Large intestine (tissue), 3 donors: ENCODE measurements at regions not wholly inside any gene's neighbourhood (a gene's known extent, or its start where the extent isn't known, plus 50 kb on each side); places are given as distances from the start of the nearest gene placed in this dataset.
"Not testable (repeated sequence)": the region's sequence is repeated elsewhere in the genome, so short reads cannot be mapped to it uniquely, and the experiment has no call there.

Experiments
- DNase-seq, 2 donors: peaks; one replicate each; pipeline versions ENCODE4 v3.0.0 to v3.0.0-alpha.2; 2013
- H3K27ac ChIP-seq: one replicate; pipeline ENCODE4 v1.5.1; 2013; ENCODE audit warnings: low read length
- H3K27me3 ChIP-seq: 2 replicates; pipeline ENCODE4 v1.6.1; 2013; ENCODE audit warnings: low read length; ENCODE audit not compliant: control insufficient read depth, insufficient read depth
- H3K36me3 ChIP-seq: 2 replicates; pipeline ENCODE4 v1.6.1; 2013; ENCODE audit warnings: low read length; ENCODE audit not compliant: control insufficient read depth, insufficient read depth
- H3K4me1 ChIP-seq: one replicate; pipeline ENCODE4 v1.6.1; 2013; ENCODE audit warnings: low read length; ENCODE audit not compliant: control insufficient read depth, insufficient read depth
- H3K4me3 ChIP-seq: one replicate; pipeline ENCODE4 v1.5.1; 2013; ENCODE audit warnings: low read length
- H3K9me3 ChIP-seq: one replicate; pipeline ENCODE4 v1.6.1; 2013; ENCODE audit warnings: mild to moderate bottlenecking, low read depth, low read length, moderate library complexity; ENCODE audit not compliant: control insufficient read depth
- WGBS: methylation state at CpG from one replicate; pipeline ENCODE4 v1.1.5; 2013; ENCODE audit warnings: low lambda C conversion rate; ENCODE audit not compliant: insufficient coverage; 5-methylcytosine and 5-hydroxymethylcytosine counted together

- Histone ChIP-seq H3K27ac (no peak overlapping the region), H3K4me1 (no peaks in the 10 kb centered on the region), H3K36me3 (no peaks in the 10 kb centered on the region), H3K4me3 (no peak overlapping the region), H3K9me3 (no peaks in the 10 kb centered on the region), H3K27me3 (no peaks in the 10 kb centered on the region)
- WGBS: no CpG with 5 or more reads among the region's 4 CpGs
- DNase-seq: no peak
Measured at GRCh38 chr1:56132520-56132919, 446.8 kb downstream of the PLPP3 start.

- no CpG with 5 or more reads among the region's 3 CpGs for WGBS
- no peak overlapping the region for H3K4me3 ChIP-seq
- DNase-seq: no peak
Measured at GRCh38 chr1:56129837-56130236, 449.5 kb downstream of the PLPP3 start.

GRCh38 chr1:56125316-56125715 is 454.0 kb downstream of the PLPP3 start:
- H3K9me3 ChIP-seq: no peaks in the 10 kb centered on the region
- DNase-seq: no peak
- H3K4me1 ChIP-seq: no peaks in the 10 kb centered on the region
- WGBS: no CpG with 5 or more reads among the region's 3 CpGs
- H3K27ac ChIP-seq: no peak overlapping the region
- H3K4me3 ChIP-seq: no peak overlapping the region
- H3K36me3 ChIP-seq: no peaks in the 10 kb centered on the region
- H3K27me3 ChIP-seq: peaks cover 2% of the 10 kb centered on the region

More at GRCh38 chr1:56129837-56130236, 449.5 kb downstream of the PLPP3 start:
- H3K36me3 ChIP-seq: no peaks in the 10 kb centered on the region
- H3K9me3 ChIP-seq: no peaks in the 10 kb centered on the region
- no peaks in the 10 kb centered on the region for H3K27me3 ChIP-seq
- no peaks in the 10 kb centered on the region for H3K4me1 ChIP-seq
- no peak overlapping the region for H3K27ac ChIP-seq

- H3K4me1 ChIP-seq: no peaks in the 10 kb centered on the region
- no peaks in the 10 kb centered on the region for H3K36me3 ChIP-seq
- no peak for DNase-seq
- WGBS: 100% methylated on average over 2 of the region's 3 CpGs
- no peak overlapping the region for H3K4me3 ChIP-seq
- no peaks in the 10 kb centered on the region for H3K9me3 ChIP-seq
- peaks cover 2% of the 10 kb centered on the region for H3K27me3 ChIP-seq
- no peak overlapping the region for H3K27ac ChIP-seq
Measured at GRCh38 chr1:56123826-56124225, 455.5 kb downstream of the PLPP3 start.

- Histone ChIP-seq H3K27me3 (peaks cover 2% of the 10 kb centered on the region), H3K36me3 (no peaks in the 10 kb centered on the region), H3K9me3 (no peaks in the 10 kb centered on the region), H3K27ac (no peak overlapping the region), H3K4me3 (no peak overlapping the region), H3K4me1 (no peaks in the 10 kb centered on the region)
- DNase-seq: no peak
Measured at GRCh38 chr1:56123421-56123820, 455.9 kb downstream of the PLPP3 start.

DNA sequence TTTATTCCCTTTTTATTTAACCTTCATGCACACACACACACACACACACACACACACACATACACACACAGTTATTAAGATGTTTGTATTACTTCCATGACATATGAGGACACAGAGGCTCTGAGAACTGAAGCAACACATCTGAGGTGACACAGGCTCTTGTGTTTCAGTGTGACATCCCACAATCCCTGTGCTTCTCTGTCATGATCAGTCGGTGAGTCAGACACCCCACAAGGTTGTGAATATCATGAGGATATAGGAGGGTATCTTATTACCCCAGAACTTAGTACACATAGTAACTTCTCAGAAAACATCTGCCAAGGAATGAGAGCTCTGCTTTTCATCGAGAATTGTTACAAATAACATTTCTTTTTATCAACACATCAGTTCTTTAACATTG is 459.3 kb downstream of the PLPP3 start:
- H3K27me3 ChIP-seq: peaks cover 2% of the 10 kb centered on the region
- DNase-seq: no peak
- no peaks in the 10 kb centered on the region for H3K36me3 ChIP-seq
- no peak overlapping the region for H3K27ac ChIP-seq
- no peaks in the 10 kb centered on the region for H3K4me1 ChIP-seq
- no peaks in the 10 kb centered on the region for H3K9me3 ChIP-seq
- WGBS: no CpG with 5 or more reads among the region's 2 CpGs
- H3K4me3 ChIP-seq: no peak overlapping the region

GRCh38 chr1:56118676-56119075 is 460.7 kb downstream of the PLPP3 start:
- no CpG with 5 or more reads among the region's 4 CpGs for WGBS
- not testable (repeated sequence) for H3K27ac ChIP-seq, H3K27me3 ChIP-seq, H3K4me3 ChIP-seq, DNase-seq, H3K36me3 ChIP-seq, H3K4me1 ChIP-seq, H3K9me3 ChIP-seq

DNA sequence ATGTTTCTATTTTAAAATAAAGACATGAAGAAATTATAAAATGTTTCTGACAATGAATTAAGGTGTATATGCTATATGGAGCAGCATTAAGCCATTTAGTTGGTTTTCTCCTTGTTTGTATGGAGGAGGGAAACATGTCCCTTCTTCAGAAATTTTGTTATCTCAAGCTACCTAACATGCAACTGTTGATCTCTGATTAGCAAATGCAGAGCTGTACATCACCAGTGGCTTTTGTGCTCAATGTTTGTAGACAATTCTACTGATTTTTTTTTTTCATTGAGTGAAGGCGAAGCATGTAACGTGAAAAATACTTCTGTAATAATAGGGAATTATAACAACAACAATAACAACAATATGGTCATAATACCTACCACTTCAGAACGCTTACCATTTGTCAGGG is 463.7 kb downstream of the PLPP3 start:
- H3K9me3 ChIP-seq: peaks cover 3% of the 10 kb centered on the region
- no peaks in the 10 kb centered on the region for H3K4me1 ChIP-seq
- no peaks in the 10 kb centered on the region for H3K27me3 ChIP-seq
- 100% methylated on average over 1 of the region's 3 CpGs for WGBS
- no peak overlapping the region for H3K4me3 ChIP-seq
- no peak overlapping the region for H3K27ac ChIP-seq
- H3K36me3 ChIP-seq: no peaks in the 10 kb centered on the region
- no peak for DNase-seq

GRCh38 chr1:56113679-56114078 is 465.7 kb downstream of the PLPP3 start:
- H3K27ac ChIP-seq: no peak overlapping the region
- no peaks in the 10 kb centered on the region for H3K36me3 ChIP-seq
- peaks cover 3% of the 10 kb centered on the region for H3K9me3 ChIP-seq
- no peaks in the 10 kb centered on the region for H3K4me1 ChIP-seq
- no peak overlapping the region for H3K4me3 ChIP-seq
- 60% methylated on average over 1 of the region's 3 CpGs for WGBS
- DNase-seq: no peak
- no peaks in the 10 kb centered on the region for H3K27me3 ChIP-seq

GRCh38 chr1:56107275-56107638 is 472.1 kb downstream of the PLPP3 start:
- Histone ChIP-seq H3K9me3 (peaks cover 3% of the 10 kb centered on the region), H3K27me3 (no peaks in the 10 kb centered on the region), H3K4me3 (no peak overlapping the region), H3K36me3 (no peaks in the 10 kb centered on the region), H3K4me1 (no peaks in the 10 kb centered on the region), H3K27ac (no peak overlapping the region)
- no peak for DNase-seq

GRCh38 chr1:56106531-56107274 is 472.7 kb downstream of the PLPP3 start:
- Histone ChIP-seq H3K27ac (no peak overlapping the region), H3K4me3 (no peak overlapping the region), H3K27me3 (no peaks in the 10 kb centered on the region), H3K36me3 (no peaks in the 10 kb centered on the region), H3K4me1 (no peaks in the 10 kb centered on the region), H3K9me3 (no peaks in the 10 kb centered on the region)
- no peak for DNase-seq
- WGBS: no CpG with 5 or more reads among the region's 2 CpGs
